HG03025 (cell line): ENCODE measurements at regions not wholly inside any gene's neighbourhood (a gene's known extent, or its start where the extent isn't known, plus 50 kb on each side); places are given as distances from the start of the nearest gene placed in this dataset.
"Not testable (repeated sequence)": the region's sequence is repeated elsewhere in the genome, so short reads cannot be mapped to it uniquely, and the experiment has no call there.

Experiments used
- ATAC-seq: cut with Tn5 transposase; IDR thresholded peaks from one replicate; pipeline ENCODE4 v1.9.1; 2021; ENCODE audit warnings: mild to moderate bottlenecking, moderate library complexity; ENCODE audit not compliant: unreplicated experiment, low FRiP score

DNA sequence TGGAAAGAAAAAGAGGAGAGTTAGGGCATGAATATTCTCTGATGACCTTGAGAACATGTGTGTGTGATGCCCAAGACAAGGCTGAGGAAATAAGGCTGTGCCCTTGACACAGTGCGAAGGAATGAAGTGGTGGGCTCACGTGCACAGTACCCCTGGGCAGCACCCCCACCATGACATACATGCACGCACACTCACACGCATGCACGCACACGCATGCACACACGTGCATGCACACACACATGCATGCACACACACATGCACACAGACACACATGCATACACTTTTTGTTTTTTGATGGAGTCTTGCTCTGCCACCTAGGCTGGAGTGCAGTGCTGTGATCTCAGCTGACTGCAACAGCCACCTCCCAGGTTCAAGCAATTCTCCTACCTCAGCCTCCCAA lies 118.1 kb downstream of the GATA3 start:
- ATAC-seq: no peak

DNA sequence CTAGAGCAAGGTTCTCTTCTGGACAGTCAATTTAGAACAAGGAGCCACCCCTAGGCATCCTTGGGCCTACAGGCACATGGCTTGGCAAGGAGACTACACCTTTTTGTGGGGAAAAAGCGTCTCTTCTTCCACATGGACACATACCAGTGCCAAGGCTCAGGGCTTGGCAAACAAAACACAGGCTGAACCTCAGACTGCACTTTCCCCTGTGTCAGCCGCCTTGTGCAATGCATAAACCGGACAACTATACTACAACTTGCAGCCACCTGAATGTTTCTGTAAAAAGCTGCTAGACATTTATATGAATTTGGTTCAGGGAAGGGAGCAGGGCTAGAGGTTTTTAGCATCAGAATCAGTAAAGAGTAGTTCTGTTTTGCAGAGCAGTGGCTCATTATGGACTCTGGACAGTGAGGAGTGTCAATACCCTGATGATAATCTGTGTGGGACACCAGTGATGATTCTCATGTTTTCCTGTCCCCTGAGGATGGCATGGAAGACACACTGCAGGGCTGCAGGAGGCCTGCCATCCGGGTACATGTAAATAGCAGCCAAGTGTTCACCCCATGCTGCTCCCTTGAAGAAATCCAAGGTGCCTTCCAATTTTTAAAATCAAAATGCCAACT lies 118.9 kb downstream of the GATA3 start:
- ATAC-seq: no peak

DNA sequence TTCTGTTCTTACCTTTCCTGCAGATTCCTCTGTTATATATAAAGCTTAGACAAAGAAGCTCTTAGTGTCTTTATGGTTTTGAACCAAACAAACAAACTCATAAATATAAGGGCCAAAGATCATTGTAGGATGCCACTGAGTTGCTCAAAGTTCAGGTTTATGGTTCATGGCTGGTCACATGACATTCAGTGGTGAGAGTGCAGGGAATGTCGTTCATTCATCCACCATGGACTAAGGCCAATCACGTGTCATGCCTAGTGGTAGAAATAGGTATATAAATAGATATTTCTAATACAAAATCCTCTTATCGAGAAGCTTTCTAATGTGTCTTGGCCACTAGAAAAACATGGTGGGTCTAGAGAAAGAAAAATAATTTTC lies 119.4 kb downstream of the GATA3 start:
- no peak for ATAC-seq

DNA sequence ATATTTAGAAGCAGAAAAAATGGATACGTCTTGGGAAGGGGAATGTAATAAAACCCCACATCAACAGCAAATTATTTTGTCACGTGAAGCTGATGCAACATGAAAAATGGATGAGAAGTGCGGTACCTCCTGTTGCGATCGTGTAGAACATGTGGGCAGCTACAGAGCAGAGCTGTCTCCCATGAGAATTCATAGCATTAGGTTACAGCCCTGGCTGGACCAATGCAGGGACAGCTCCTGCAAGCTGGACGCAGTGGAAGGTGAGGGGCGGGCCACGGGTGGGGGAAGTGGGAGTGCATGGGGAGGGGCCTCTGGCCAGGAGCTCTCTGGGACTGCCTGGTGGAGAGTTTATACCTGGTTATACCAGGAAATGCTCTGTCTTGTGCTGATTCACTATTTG lies 120.3 kb downstream of the GATA3 start:
- no peak for ATAC-seq

DNA sequence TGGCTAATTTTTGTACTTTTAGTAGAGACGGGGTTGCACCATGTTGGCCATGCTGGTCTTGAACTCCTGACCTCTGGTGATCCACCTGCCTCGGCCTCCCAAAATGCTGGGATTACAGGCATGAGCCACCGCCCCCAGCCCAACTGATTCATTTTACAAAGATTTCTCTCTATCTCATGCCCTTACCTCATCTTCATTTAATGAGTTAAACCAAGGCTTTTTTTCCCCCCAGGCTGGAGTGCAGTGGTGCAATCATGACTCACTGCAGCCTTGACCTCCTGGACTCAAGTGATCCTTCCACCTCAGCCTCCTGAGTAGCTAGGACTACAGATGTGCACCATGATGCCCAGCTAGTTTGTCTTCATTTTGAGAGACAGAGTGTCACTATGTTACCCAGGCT lies 123.0 kb downstream of the GATA3 start:
- ATAC-seq: not testable (repeated sequence)

DNA sequence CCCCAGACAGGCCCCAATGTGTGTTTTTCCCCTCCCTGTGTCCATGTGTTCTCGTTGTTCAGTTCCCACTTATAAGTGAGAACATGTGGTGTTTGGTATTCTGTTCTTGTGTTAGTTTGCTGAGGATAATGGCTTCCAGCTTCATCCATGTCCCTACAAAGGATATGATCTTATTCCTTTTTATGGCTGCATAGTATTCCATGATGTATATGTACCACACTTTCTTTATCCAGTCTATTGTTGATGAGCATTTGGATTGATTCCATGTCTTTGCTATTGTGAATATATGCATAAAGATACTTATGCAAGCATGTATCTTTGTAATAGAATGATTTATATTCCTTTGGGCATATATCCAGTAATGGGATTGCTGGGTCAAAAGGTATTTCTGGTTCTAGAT lies 125.3 kb downstream of the GATA3 start:
- not testable (repeated sequence) for ATAC-seq

DNA sequence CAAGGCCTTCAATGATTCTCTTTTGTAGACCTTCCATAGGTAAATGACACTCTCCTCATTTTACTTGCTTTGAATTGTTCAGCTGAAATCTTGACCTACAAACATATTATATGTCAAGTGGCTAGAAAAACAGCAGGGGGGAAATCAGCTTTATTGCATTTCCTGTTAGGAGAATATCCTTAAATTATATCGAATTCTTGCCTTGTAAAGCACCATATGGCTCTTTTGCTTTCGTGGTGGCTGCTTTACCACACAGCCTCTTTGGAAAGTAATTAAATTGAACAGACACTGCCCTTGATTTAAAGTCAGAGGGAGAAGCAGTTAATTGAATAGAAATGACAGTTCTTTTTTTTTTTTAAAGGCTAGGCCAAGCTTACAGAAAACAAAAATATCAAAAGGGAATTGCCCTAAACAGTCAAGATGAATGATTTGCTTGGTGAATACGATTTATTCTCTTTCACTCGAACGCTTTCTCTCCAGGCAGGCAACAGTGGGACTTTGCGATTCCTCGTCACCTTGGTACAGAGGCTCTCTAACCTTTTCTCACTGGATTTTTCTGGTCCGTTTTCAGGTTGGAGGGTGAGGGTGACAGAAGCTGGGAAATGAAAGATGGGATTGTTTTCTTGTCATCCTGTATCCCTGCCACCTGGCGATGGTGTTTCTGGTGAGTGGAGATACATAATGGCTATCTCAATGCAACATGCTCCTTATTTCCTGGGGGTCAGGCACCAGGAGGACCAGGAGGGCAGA lies 126.0 kb downstream of the GATA3 start:
- ATAC-seq: no peak

DNA sequence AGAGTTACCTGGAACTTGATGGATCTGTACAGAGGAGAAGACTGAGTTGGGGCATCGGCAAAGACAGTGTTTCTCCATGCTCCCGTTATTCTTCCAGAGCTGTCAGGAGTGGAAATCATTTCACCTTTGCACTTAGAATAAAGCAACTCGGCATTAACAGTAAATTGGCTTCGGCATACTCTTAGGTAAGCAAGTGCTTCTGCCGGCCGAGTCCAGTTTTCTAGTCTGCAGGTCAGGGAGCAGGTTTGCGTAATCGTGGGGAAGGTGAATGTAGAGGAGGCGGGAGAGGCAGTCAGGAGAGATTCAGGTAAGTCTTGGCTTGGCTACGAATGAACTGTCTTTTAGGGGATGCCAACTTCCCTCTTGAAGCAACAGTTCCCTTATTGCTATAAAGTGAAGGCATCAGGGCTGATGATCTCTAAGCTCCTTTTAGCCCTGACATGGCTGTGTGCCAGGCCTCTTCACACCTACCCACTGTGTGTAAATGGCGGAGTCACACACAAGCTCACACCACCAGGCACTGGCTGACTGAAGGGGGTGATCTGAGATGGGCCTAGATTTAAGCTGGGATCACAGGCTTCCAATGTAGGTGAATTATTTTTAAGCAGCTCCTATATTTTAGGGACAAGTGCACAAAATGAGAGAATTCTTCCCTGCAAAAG lies 127.1 kb downstream of the GATA3 start:
- no peak for ATAC-seq

DNA sequence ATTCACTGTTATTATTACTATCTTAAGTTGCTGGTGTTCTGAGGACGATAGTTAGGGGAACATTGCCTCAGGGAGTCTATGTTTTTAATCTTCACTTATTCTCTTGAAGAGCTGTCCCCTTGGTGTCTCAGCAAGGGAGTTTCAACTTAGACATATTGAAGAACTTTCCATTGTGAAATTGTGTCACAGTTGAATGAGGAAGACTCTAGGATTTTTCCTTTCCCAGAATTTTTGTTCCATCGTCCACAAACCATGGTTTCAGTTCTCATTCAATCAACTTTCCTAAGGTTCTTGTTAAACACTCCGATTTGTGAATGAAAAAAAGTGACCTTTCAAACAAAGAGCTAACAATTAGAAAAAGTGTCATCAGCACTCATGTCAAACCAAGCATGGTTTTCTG lies 128.3 kb downstream of the GATA3 start:
- no peak for ATAC-seq

DNA sequence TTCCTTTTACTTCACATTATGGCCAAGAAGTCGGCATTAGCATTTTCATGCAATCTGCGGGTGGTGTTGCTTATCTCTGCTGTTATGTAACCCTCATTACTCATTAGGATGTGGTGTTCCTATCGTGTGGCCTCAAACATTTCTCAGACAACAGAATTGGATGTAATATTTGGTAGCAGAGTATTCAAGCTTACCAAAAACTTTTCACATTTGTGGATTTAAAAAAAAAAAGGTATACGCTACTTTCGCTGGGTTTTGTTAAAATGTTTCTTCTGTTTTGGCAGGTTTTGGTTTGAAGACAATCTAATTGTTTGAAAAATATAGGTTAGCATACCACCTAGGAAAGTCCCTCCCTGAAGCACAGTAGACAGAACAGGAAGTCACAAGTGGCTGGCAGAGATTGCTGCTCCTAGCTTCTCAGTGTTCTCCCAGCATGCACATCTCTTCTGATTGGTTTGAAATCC lies 128.8 kb downstream of the GATA3 start:
- ATAC-seq: no peak

DNA sequence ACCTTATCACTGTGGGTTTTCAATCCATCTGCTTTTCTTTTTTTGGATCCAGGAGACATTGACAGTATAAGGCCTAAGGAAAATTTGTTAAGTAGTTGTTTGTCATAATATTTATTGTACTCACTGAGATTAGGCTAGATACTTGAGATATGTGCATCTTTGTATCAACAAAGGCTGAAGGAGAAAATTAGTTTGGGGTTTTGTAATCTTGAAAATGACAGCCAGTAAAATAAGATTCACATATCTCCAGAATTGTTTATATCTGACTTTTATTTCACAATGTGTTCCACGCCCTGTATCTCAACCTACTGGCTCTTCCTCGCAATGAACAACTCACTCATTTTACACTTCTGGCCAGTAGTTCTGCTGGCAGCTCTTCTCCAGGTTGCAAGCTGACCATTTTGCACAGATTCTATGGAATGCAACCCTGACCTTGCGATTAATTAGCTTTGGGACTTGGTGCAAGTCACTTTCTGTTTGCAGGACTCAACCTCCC lies 132.7 kb downstream of the GATA3 start:
- ATAC-seq: no peak

DNA sequence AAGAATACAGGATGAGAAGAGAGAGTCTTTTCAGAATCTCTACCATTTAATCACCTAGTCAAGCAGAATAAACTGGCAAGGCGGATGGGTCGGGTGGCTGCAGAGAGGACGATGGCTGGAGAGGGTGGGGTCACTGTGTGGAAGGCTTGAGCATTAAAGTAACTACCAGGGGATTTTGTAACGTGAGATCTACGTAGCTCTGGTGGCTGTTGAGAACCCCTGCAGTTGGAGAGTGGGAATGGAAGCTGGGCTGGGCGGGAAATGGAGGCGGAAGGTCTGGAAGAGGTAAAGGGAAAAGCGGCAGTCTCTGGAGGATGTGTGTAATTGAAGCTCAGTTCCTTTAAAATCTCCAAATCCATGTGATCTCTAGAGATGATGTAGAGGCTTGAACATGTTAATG lies 135.0 kb downstream of the GATA3 start:
- ATAC-seq: no peak

DNA sequence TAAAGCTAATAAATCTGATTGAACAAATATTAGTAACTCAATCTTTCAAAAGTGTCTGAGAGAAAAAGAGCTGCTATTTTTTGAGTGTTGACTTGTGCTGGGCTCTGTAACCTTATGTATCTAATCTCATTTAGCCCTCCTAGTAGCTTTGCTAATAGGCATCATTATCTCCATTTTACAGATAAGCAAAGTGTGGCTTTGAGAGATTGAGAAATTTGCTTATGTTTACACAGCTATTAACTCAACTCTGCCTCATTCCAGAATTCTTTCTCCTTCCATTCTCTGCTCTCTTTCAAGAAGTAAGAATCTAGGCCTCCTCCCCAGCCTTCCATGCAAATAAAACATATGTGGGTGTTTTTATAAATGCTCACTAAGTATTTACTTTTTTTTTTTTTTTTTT lies 137.8 kb downstream of the GATA3 start:
- no peak for ATAC-seq

DNA sequence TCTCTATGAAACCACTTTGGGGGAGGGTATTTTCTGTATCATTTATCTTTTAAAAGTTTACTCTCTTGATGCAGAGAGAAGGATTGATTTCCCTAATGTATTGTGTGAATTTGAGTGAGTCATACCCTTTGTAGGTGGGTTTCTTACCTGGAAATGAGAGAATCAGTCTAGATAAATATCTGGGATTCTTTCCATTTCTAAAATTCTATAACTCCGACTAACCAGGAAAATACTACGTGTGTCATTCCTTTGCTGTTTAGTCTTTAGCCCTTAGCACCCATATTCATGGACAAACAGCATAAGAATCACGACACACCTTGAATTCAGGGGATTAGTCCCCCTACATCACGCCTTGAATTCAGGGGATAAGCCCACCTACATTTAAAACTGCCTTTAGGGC lies 139.1 kb downstream of the GATA3 start:
- no peak for ATAC-seq

DNA sequence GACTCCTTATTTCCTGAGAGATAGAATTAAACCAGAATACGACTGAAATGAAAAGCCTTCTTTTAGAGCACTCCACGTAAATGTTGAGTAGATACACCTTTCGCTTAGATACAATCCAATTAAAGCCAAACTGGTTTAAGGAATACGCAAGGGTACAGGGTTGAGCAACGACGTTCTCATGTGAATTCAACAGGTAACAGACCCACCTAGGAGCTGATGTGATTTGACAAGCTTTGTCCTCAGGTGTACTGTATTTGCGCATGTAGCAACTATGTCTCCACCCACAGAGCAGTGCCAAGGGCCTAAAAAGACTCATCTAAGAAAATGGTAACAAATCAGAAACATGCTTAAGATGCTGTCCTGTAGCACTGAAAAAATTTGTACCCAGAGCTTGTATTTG lies 139.6 kb downstream of the GATA3 start:
- ATAC-seq: no peak

DNA sequence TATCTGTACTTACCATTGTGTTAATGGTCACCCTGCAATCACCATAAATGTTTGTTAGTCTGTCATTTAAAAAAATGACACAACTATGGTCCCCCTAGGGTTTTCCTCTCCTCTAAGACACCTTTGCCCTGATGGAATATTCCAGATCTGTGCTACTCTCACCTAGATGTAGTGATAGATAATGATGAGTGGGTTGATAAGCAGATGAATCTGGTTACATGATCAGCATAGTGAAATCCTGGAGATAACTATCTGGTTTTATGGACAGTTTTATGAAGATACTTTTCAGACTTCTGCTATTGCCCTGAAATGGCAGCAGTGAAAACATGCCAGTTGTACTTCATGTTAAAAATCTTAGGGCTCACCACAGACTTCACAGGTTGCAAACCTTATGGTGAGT lies 152.4 kb downstream of the GATA3 start:
- ATAC-seq: no peak

DNA sequence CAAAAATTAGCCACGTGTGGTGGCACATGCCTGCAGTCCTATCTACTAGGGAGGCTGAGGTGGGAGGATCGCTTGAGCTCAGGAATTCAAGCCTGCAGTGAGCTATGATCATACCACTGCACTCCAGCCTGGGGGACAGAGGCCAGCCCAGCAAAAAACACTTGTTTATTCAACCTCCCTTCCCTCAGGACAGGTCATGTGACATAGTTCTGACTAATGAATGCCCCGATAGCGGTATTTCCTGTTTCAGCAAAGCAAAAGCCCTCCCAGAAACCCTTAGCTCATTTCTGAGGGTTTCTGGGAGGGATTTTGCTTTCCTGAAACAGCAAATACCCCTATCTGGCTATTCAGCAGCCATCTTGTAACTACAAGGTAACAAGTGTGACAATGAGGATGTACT lies 157.1 kb downstream of the GATA3 start:
- ATAC-seq: no peak

DNA sequence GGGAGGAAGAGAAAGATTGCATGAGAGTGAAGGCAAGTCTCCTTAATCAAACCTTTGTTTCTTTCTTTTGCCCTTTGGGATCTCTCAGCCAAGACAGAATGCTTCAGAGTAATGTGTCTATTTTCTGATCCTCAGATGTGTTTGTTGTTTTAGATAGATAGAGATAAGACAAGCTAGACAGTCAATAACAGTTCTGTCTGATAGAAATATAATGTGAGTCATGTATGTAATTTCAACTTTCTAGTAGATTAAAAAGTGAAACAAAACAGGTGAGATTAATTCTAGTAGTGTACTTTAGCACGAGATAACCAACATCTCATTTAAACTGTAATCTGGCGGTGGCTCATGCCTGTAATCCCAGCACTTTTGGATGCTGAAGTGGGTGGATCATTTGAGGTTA lies 159.2 kb downstream of the GATA3 start:
- ATAC-seq: no peak

DNA sequence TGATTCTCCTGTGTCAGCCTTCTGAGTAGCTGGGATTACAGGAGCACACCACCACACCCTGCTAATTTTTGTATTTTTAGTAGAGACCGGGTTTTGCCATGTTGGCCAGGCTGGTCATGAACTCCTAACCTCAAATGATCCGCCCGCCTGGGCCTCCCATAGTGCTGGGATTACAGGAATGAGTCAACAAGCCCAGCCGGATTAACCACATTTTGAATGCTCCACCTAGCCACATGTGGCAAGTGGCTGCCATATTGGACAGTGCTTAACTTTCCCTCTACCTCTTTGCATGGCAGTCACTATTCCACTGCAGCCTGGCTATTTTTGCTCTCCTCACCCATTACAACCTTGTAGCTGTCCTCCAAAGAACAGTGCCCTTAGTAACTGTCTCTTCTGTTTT lies 160.1 kb downstream of the GATA3 start:
- no peak for ATAC-seq

DNA sequence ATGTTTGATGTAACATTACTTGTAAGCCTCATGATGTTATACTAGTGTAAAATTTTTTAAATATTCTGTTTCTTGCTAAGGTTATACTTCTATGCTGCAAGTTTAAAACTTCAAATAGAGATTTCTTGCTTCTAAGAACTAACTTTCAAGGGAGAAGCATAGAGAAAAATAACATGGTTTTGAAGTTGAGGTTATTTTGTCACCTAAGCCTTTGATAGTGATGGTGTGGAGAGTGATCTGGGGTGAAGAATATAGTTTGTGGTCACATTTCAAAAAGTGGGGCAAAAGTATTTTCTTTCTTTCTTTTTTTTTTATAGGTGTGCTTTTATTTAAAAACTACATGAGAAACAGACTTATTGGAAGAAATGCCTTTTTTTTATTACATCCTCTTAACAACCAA lies 162.4 kb downstream of the GATA3 start:
- ATAC-seq: no peak

DNA sequence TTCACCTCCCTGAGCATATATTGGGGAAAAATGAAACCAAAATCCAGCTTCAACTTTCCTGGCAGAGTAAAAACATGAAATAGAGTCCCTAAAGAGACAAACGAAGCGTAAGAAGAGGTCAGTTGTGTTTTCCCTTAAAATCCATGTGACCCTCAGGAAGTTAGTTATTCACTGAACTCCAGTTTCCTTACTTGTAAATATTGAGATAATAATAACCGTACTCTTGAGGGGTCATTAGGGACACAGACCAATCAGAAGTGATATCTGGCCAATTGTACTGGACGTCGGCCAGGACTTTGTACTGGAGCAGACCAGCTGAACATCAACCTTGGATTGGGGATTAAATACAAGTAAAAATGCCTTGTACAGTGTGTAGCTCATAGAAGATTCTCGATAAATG lies 167.0 kb downstream of the GATA3 start:
- no peak for ATAC-seq

DNA sequence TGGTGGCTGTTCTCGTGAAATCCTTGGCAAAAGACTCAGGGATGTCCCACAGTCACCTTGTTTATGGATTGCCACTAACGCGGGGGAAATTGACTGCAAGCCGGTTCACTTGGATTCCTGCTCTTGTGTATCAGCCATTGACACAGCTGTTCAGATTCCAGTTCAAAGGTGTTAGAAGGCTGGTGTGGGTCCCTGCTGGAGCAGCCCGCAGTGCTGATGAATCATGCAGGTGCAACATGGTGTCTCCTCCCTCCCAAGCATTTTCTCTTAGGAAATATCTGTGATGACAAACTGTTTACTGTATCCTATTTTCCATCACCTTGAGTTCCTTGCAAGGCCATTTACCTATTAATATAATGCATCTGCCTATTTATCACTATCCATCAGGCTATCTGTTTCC lies 170.1 kb downstream of the GATA3 start:
- ATAC-seq: no peak
